Glomerular visceral epithelial cell (primary cell): ENCODE measurements at regions not wholly inside any gene's neighbourhood (a gene's known extent, or its start where the extent isn't known, plus 50 kb on each side); places are given as distances from the start of the nearest gene placed in this dataset.

ENCODE experiments used
- DNase-seq: peaks from one replicate; pipeline ENCODE4 v3.0.0-alpha.2; 2016; ENCODE audit errors: extremely low spot score

GRCh38 chr9:15113288-15113687 lies 193.7 kb downstream of the TTC39B start:
- DNase-seq: no peak

GRCh38 chr9:15111071-15111470 lies 195.9 kb downstream of the TTC39B start:
- no peak for DNase-seq

GRCh38 chr9:15104826-15105420 lies 194.7 kb upstream of the FREM1 start:
- DNase-seq: peak; percentile 37

GRCh38 chr9:15103290-15103689 lies 193.1 kb upstream of the FREM1 start:
- DNase-seq: no peak

GRCh38 chr9:15101095-15101494 lies 190.9 kb upstream of the FREM1 start:
- DNase-seq: no peak

GRCh38 chr9:15100571-15100970 lies 190.3 kb upstream of the FREM1 start:
- no peak for DNase-seq

GRCh38 chr9:15096972-15097371 lies 186.7 kb upstream of the FREM1 start:
- DNase-seq: no peak

- no peak for DNase-seq
These were observed 176.6 kb upstream of the FREM1 start for GRCh38 chr9:15086778-15087324.

- no peak for DNase-seq
These were observed 176.0 kb upstream of the FREM1 start for GRCh38 chr9:15086156-15086763.

GRCh38 chr9:15081021-15081753 lies 171.0 kb upstream of the FREM1 start:
- DNase-seq: no peak

GRCh38 chr9:15080401-15080800 lies 170.2 kb upstream of the FREM1 start:
- no peak for DNase-seq

GRCh38 chr9:15079989-15080388 lies 169.8 kb upstream of the FREM1 start:
- DNase-seq: no peak

GRCh38 chr9:15077946-15078729 lies 167.9 kb upstream of the FREM1 start:
- no peak for DNase-seq

- no peak for DNase-seq
These were observed 163.4 kb upstream of the FREM1 start for GRCh38 chr9:15073620-15074019.

- DNase-seq: no peak
These were observed 160.5 kb upstream of the FREM1 start for GRCh38 chr9:15070716-15071115.

- no peak for DNase-seq
These were observed 158.9 kb upstream of the FREM1 start for GRCh38 chr9:15069106-15069505.

- no peak for DNase-seq
These were observed 158.0 kb upstream of the FREM1 start for GRCh38 chr9:15068261-15068660.

GRCh38 chr9:15059003-15059402 lies 148.8 kb upstream of the FREM1 start:
- DNase-seq: no peak

- DNase-seq: no peak
These were observed 148.0 kb upstream of the FREM1 start for GRCh38 chr9:15058236-15058635.

GRCh38 chr9:15055284-15055683 lies 145.1 kb upstream of the FREM1 start:
- peak; percentile 1 for DNase-seq

- DNase-seq: no peak
These were observed 138.5 kb upstream of the FREM1 start for GRCh38 chr9:15048772-15049171.

- DNase-seq: no peak
These were observed 136.9 kb upstream of the FREM1 start for GRCh38 chr9:15047028-15047551.
